B cell (primary cell): ENCODE measurements at regions not wholly inside any gene's neighbourhood (a gene's known extent, or its start where the extent isn't known, plus 50 kb on each side); places are given as distances from the start of the nearest gene placed in this dataset.

ENCODE experiments used
- EZH2 ChIP-seq: IDR thresholded peaks from 2 replicates; pipeline ENCODE4 v1.6.1; 2012; ENCODE audit warnings: borderline replicate concordance, low read depth, mild to moderate bottlenecking, moderate library complexity, low read length; ENCODE audit not compliant: insufficient read depth, poor library complexity, severe bottlenecking
- TF ChIP-seq, protein P1 (sequence below): fragments of 200-600 bp; IDR thresholded peaks from one replicate; pipeline ENCODE4 v1.8.0; 2022; ENCODE audit warnings: antibody characterized with exemption, mild to moderate bottlenecking

DNA sequence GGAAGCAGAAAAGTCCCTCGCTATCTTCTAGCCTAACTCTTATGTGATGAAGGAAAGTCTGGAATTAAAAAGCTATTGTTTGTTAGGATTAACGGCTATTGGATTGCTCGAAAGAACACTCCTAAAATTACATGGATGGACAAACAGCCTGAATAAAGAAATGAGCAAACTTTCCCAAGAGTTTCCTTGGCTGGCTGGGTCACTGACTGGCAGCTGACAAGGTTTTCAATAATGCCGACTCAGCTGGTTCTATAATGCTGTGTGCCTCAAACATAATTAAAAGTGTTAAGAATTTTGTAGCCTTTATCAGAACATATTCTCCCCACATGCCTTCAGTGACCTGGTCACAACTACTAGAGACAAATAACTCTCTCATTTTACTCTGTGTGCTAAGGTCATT lies 142.9 kb upstream of the ADAMTS9 start:
- TF ChIP-seq, protein P1, sequence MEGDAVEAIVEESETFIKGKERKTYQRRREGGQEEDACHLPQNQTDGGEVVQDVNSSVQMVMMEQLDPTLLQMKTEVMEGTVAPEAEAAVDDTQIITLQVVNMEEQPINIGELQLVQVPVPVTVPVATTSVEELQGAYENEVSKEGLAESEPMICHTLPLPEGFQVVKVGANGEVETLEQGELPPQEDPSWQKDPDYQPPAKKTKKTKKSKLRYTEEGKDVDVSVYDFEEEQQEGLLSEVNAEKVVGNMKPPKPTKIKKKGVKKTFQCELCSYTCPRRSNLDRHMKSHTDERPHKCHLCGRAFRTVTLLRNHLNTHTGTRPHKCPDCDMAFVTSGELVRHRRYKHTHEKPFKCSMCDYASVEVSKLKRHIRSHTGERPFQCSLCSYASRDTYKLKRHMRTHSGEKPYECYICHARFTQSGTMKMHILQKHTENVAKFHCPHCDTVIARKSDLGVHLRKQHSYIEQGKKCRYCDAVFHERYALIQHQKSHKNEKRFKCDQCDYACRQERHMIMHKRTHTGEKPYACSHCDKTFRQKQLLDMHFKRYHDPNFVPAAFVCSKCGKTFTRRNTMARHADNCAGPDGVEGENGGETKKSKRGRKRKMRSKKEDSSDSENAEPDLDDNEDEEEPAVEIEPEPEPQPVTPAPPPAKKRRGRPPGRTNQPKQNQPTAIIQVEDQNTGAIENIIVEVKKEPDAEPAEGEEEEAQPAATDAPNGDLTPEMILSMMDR, result no peak
- no peak for TF ChIP-seq EZH2
